Stimulated activated CD4-positive, alpha-beta T cell treated with anti-CD3 and anti-CD28 coated beads, Interleukin-2, amount 100 ng/mL, for 24 hours (primary cell): ENCODE measurements at regions not wholly inside any gene's neighbourhood (a gene's known extent, or its start where the extent isn't known, plus 50 kb on each side); places are given as distances from the start of the nearest gene placed in this dataset.

Experiments
- DNase-seq, 2 donors: peaks; one replicate each; pipeline ENCODE4 v3.0.0-alpha.2; 2020

- DNase-seq, result no peak
Measured at GRCh38 chr10:58140691-58141347, 126.9 kb downstream of the IPMK start.

GRCh38 chr10:58140054-58140453 is 127.6 kb downstream of the IPMK start:
- no peak for DNase-seq

- no peak for DNase-seq
Measured at GRCh38 chr10:58137813-58138212, 129.9 kb downstream of the IPMK start.

- no peak for DNase-seq
Measured at GRCh38 chr10:58115218-58116050, 152.3 kb downstream of the IPMK start.

- no peak for DNase-seq
Measured at GRCh38 chr10:58109731-58110130, 158.0 kb downstream of the IPMK start.

DNA sequence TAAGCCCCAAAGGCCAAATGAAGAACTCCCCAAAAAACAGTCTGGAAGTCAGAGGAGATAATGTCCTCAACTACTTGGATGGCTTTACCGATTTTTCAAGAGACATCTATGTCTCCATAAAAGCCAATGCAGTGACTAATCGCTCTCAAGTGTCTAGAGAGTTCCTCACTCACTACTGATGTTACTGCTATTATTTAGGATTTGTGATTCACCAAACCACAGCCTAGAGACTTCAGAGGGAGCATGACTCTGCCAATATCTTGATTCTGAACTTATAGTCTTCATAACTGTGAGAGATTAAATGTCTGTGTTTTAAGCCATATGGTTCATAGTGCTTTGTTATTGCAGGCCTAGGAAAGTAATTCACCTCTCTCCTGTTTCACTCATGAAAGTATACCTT is 160.2 kb downstream of the IPMK start:
- DNase-seq, result no peak

GRCh38 chr10:58106211-58107035 is 161.3 kb downstream of the IPMK start:
- DNase-seq, result no peak

- no peak for DNase-seq
Measured at GRCh38 chr10:58104351-58104751, 163.3 kb downstream of the IPMK start.

- no peak for DNase-seq
Measured at GRCh38 chr10:58102897-58103296, 164.8 kb downstream of the IPMK start.

- DNase-seq, result no peak
Measured at GRCh38 chr10:58101682-58102081, 166.0 kb downstream of the IPMK start.

DNA sequence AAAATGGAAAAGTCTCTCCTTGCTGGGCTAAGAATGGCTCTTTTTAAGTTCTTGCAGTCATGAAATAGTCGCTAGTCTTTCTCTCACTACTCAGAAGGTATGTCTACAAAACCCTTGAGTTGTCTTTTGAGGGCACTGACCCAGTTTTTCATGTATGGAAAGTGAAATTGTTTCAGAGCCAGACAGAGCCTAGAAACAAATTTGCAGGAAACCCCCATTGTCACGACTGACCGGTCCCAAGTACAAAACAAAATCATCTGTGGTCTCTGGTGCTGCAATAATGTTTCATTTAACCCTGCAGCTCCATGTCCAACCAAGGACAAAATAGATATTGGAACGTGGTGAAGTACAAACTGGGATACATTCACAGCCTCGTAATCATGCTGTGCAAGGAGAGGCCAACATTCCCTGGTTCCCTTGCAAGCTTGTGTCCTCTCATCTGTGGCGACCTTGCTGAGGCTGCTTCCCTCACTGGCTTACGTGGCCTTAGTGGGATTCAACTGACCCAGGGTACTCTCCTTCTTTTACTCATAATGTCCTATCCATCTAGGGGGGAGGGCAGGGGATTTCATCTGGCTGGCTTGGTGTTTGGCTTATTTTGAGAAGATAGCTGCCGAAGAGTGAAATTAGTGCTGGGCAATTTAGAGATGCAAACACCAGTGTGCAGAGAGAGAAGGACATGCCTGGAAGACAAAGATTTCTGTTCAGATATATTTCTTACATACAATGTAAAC is 172.5 kb downstream of the IPMK start:
- no peak for DNase-seq

DNA sequence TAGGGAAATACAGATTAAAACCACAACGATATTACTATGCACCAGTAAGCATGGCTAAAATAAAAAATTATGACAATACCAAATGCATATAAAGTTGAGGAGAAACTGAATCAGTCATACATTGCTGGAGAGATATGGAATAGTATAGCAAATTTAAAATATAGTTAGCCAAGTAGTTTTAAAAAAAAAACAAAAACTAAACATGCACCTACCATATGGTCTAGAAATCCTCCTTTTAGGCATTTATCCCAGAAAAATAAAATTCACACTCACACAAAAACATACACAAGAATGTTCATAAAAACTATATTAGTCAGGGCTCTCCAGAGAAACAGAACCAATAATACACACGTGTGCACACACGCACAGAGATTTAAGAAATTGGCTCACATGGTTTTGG is 175.8 kb downstream of the IPMK start:
- no peak for DNase-seq

GRCh38 chr10:58089739-58090138 is 178.0 kb downstream of the IPMK start:
- no peak for DNase-seq

GRCh38 chr10:58087896-58088295 is 179.8 kb downstream of the IPMK start:
- DNase-seq, result no peak

GRCh38 chr10:58086763-58087150 is 180.9 kb downstream of the IPMK start:
- no peak for DNase-seq

GRCh38 chr10:58086144-58086762 is 181.4 kb downstream of the IPMK start:
- DNase-seq, result no peak

GRCh38 chr10:58082248-58082647 is 185.4 kb downstream of the IPMK start:
- no peak for DNase-seq

GRCh38 chr10:58081353-58081752 is 186.3 kb downstream of the IPMK start:
- no peak for DNase-seq

GRCh38 chr10:58079461-58079860 is 188.2 kb downstream of the IPMK start:
- no peak for DNase-seq

DNA sequence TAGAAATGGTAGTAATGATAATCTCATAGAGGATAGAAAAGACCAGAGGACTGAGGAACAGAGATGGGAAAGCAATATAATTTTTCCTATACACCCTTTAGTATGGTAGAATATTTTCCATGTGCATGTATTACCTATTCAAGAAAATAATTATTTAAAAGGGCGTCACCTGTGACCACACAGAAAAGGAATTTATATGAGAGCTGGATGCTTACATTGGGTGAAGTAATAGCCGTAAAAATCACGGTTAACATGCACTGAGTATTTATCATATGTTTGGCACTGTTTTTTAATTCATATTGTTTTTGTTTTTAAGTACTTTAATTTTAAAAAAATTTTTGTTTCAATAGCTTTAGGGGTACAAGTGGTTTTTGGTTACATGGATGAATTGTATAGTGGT is 195.1 kb downstream of the IPMK start:
- DNase-seq, result no peak

GRCh38 chr10:58070956-58071355 is 196.7 kb downstream of the IPMK start:
- DNase-seq, result no peak

- DNase-seq, result no peak
Measured at GRCh38 chr10:58068809-58069208, 198.9 kb downstream of the IPMK start.
